Middle frontal gyrus (tissue), 1 donor: ENCODE measurements at regions not wholly inside any gene's neighbourhood (a gene's known extent, or its start where the extent isn't known, plus 50 kb on each side); places are given as distances from the start of the nearest gene placed in this dataset.
"Not testable (repeated sequence)": the region's sequence is repeated elsewhere in the genome, so short reads cannot be mapped to it uniquely, and the experiment has no call there.

Experiments
- DNase-seq: peaks from one replicate; pipeline ENCODE4 v3.0.0-alpha.2; 2015; ENCODE audit warnings: low spot score; ENCODE audit errors: extremely low spot score

DNA sequence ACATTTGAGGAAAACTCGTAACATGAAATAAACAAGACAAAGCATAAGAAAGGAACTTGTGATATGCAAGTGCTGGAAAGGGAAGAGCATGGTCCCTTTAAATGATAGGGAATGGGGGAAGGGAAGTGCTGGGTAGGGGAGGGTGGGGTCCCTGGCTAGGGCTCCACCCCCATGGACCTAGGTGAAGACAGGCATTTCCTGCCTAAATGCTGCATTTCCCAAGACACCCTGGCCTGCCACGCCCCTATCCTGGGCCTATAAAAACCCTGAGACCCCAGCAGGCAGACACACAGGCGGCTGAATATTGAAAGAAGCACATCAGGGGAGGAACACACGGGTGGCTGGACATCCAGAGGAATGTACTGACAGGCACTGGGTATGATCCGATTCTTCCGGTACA, 499.9 kb downstream of the ZEB2 start:
- DNase-seq, result no peak

DNA sequence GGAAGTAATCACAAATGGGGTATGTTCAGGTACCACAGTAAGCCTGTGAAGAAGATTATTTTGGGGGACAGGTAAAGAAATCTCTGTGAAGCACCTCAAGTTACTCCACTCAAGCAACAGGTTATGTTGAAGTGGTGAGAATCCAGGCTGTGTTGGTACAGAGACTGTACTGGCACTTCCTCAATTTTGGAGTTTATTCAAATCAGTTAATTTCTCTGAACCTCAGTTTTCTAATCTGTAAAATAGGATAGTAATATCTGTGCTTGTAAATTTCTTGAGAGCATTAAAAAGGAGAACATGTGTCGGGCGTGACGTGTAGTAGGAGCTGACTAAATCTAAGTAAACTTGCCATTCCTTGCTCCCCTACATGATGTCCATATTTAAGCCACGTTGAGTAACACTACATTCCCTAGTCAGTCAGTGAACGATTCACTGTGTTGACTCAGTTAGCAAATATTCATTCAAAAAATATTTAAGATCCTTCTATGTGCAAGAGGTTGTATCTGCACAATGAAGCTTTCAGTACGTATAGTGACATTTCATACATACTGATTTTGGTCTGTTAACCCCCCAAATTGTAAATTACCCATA, 504.2 kb downstream of the ZEB2 start:
- DNase-seq, result no peak

DNA sequence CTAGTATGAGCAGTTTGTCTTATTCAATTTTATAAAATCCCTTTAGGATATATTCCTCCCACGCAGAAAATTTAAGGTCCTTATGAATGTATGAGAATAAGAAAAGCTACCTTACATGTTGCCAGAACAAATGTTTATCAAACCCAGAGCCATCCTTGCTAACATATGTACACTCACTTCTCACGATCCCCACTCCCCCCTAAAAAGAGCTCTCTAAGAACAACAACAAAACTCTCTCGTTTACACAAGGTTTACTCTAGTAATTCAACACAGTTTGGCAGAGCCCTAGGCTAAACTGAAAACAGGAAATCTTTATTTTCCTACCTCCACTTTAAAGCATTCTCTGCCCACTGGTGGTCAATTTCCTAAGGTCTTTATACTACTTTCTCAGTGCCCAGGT, 504.9 kb downstream of the ZEB2 start:
- DNase-seq, result no peak

DNA sequence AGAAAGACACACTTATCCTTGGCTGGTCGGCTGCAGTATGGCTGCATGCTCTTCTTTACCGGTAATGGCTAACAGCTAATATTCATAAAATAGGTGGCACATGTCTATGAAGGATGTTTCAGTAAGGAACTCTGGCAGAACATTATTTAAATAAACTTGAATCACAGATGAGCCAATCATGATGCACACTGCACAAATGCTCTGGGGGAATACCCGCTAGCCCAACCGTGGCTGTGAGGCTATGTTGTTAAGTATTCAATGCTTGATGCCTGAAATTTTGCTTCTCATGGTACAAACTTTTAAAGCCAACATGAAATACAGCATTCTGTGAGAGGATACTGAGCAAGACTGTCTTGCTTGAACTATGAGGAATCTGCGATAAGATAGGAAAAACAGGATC, 505.8 kb downstream of the ZEB2 start:
- DNase-seq, result no peak

DNA sequence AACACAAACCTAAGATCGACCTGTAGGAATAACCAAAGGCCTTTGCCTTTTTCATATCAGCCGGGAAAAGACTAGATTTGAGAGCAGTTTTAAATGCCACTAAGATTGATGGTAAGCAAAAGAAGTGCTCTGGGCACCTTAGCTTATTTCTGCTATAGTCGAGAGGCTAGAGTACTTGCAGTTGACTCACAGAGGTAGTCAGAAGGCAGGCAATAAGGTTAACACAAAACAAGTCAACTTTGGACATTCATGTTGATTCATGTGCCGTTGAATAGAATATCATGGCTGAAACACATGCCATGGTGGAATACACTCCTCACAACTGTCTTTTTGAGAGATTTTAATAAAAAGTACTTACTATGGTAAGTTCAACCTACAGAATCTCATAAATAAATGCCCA, 507.6 kb downstream of the ZEB2 start:
- no peak for DNase-seq

DNA sequence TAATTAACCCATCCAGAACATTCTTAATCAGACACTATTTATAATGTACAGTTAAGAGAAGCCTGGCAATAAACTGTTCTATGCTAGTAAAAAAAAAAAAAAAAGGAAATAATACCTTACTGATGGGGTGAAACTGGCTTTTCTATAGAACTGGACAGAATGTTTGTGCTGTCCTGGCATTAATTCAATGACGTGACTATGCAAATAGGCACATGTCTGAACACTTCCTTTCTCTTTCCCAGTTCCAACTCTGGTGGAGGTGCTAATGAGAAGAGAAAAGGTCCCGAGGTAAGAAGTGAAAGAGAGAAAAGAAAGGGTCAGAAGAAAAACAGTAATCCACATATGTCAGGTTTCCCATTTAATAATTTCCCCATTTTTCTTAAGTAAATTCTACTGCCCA, 508.4 kb downstream of the ZEB2 start:
- DNase-seq, result no peak

DNA sequence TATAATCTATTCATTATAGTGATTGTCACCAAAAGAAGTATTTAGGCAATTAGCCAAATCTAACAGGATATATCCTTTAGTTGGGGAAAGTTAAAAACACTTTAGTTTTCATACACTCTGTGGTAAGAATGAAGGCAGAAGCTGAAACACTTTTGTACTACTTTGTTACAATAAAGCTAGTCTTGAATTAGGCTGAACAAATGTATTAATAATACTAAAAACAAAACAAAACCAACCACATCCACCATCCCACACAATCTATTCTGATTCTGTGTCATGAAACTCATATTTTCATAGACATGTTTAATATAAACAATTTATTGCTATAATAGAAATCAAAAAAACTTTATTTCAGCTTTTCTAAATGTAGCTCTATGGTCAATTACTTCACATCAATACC, 508.8 kb downstream of the ZEB2 start:
- DNase-seq, result no peak

DNA sequence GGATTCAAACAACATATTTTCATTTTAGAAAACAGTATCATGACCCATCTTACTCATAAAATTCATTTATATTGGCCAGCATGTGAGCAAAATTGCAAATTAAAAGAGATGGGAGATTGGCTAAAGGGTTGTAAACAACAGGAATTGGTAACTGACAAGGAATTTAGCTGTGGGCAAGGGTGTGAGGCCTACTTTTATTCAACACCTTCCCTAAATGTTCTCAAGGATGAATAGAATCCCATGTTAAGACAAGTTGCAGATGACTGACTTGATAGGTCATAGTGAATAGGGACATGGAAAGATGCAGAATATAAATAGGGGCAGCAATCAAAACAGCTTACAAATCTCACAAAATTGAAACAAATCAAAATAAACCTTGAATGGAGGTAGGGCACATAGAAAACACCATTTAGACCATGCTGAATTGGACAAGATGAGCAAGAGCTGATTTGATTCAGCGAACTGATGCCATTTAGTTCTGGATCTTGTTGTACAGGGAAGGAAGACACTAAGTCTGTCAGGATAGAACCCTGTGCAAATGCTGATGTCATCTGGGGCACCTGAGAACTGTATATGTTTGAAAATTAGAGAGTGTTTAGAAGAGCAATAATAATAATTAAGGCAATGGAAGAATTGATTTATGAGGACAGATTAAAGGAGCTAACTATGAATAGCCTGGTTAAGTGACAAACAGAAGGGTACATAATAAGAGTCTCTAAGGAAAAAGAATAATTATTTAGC, 509.7 kb downstream of the ZEB2 start:
- DNase-seq, result no peak

DNA sequence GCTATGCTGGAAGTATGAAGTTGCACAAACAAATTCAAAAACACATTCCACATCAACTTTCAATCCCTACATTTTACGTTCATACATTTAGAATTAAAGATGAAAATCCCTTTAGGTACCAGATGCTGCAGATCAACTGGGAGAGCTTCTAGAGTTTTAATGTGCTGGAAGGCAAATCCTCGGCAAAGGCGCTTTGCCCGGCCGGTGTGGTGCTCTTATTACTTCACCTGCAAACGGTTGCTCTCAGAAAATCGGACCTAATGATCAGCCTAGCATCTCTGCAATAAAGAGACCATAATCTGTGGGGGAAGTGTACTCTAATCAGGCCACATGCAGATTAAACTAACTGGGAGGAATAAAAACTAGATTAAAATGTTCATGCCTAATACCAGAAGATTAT, 513.8 kb downstream of the ZEB2 start:
- DNase-seq, result no peak

DNA sequence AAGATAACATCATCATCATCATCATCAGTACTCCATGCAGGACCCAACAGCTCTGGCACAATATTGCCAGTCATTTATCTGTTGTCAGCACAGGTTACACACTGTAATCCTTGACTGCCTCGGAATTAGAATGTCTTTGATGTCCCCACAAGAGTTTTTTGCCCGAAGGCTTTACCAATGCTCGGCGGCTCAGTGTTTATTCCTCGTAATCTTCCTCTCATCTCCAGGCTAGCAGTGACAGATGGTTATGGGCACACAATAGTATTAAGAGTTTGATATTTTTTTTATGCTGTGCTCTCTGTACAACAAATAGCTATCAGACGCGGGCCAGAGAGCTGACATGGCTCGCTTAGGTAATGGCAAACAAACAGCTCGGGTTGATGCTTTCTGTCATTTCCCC, 515.2 kb downstream of the ZEB2 start:
- DNase-seq, result no peak

DNA sequence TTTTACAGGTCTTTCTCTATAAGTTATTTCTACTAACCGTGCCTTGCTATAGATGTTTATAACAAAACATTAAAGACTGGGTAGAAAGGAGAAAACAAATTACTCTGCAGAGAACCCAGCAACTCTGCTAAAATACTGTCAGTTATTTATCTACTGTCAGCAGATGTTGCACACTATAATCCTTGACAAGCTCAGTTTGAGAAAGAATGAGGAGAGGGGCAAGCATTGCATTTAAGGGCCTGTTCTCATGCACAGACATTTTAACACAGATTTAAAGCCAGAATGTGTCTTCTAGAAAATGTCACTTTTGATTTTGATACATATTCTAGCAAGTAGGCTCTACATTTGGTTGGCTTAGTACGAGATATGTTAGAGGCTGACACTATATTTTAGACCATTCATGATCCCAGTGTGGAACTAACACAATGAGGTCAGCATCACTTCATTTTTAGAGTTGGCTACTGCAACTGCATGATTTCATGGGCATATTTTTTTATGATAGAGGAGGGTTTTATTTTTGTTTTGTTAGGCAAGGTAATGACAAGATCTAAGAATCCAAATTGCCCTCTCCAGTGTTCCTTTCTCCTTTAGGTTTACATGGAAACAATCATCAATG, 516.4 kb downstream of the ZEB2 start:
- no peak for DNase-seq

DNA sequence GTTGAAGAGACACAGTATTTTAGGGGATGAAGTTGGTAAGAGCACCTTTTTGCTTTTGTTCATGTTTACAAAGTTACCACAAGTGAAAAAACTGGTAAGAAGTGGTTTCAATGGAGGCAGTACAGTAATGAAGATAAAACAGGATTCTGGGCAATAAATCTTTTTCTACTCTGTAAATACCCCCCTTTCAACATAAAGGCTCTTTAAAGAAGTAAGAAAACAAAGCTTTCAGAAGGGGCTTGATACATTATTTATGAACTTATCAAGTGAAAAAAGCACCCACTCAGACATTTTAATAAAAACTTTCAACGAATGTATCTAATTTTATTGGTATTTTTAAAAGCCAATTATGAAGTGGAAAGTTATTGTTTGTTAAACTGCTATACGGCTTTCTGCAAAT, 522.9 kb downstream of the ZEB2 start:
- no peak for DNase-seq

DNA sequence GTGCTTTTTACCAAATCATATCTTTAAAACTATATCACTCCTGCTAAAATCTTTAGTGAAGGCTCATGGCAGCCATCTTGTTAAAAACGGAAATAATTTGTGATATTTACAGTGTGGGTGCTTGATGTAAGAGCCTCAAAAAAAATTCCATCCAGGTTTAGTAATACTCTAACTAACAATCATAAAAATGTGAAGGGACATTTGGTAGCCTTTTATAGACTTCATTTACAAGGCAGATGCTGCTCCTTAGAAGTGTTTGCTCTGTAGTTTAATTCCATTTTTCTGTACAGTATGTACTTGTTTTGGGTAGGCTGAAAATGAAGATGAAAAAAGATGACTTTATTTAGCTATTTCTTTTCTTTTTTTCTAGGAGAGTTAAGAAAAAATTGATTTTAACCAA, 525.0 kb downstream of the ZEB2 start:
- no peak for DNase-seq

DNA sequence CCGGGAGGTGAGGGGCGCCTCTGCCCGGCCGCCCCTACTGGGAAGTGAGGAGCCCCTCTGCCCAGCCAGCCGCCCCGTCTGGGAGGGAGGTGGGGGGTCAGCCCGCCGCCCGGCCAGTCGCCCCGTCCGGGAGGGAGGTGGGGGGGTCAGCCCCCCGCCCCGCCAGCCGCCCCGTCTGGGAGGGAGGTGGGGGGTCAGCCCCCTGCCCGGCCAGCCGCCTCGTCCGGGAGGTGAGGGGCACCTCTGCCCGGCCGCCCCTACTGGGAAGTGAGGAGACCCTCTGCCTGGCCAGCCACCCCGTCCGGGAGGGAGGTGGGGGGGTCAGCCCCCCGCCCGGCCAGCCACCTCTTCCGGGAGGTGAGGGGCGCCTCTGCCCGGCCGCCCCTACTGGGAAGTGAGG, 528.3 kb downstream of the ZEB2 start:
- not testable (repeated sequence) for DNase-seq

DNA sequence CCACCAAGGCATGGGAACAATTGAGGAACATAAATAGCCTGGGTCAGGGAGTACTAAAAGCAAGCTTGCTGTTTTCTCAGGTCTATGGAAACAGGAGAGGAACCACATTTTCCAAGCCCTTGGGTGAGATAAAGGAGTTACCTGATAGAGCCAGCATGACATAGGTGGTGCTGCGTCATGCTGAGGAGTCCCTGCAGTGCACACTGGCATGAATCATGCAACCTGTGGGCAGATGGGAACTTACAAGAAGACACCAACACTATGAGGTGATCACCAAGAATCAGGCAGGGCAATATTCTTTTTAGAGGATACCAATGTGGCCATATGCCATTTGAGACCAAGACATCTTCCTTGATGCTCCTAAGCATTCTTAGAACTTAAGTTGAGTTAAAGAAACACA, 531.8 kb downstream of the ZEB2 start:
- DNase-seq, result no peak

DNA sequence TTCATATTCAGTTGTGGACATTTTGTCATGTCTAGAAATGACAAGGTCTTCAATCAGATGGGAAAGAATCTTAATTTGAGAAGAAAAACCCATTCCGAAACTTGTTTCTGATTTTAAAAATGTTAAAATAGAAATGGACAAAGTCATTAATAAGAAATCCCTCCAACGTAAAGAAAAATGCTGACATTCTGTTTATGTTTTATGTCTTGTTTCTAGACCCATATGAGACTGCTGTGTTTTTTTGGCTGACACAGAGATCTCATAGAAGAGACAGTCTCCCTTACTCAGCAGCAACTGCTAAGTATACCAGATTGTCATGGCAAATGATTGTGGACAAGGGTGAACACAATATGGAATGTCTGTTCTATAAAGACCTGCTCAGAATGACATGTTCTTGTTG, 538.5 kb downstream of the ZEB2 start:
- no peak for DNase-seq

DNA sequence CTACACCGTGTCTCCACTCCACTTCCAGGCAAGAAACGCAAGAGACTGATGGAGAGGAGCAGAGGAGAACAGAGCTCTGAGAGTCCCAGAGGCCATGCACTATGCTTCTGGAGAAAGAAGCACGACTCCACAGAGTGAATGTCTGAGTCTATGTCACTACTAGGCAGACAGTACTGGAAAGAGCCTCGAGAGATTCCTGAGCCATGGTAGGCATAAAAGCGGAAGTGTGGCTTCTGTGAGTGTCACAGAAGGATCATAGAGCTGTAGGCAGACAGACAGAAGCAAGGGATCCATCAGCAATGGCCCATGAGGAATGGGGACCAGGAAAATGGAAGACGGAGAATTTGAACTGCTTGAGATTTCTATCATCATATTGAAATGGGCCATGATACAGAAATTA, 542.6 kb downstream of the ZEB2 start:
- no peak for DNase-seq

DNA sequence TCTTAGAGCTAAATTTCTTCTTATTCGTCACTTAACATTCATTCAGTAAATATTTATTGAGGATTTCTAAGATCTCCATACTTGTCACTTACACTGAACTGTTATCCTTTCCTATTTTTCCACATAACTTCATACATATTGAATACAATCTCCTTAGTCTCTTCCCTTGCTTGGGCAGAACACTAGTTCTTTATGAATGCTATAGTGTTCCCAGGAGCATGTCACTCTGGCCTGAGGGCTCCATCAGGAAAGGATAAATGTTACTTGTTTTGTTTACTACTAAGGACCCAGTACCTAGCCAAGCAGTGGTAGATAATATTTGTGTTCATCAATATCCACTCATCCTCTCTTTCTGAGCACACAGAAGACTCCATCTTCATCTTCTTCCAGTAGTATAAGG, 544.7 kb downstream of the ZEB2 start:
- DNase-seq, result no peak

DNA sequence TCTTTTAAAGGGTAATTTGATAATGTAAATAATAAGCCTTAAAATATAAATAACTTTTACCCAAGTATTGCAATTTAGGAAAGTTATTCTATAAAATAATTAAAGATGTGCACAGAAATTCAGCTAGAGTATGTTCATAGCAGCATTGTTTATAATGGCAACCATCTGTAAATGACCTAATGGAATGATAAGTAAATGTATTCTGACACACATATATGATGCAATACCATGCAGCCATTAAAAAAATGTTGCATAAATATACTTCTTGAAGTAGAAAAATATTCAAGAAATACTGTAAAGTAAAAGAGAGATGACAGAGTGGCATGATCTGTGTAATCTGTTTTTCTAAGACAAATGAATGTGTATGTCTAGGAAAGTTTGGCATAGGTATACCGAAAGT, 545.7 kb downstream of the ZEB2 start:
- no peak for DNase-seq

DNA sequence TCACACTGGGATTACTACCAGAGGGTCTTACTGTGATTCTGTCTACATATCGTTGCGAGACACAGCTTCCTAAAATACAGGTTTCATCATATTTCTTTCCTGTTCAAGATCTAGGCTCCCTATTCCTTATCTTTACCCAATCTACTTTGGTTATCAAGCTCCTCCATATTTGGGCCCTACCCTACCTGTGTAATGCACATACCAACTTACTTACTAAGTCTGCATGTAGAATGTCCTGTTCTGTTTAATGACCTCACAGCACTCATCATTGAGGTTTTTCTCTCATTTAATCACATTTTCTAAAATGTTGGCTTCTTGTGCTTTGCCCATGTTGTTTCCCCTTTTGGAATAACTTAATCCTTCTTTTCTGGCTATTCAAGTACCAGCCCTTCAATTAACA, 551.1 kb downstream of the ZEB2 start:
- DNase-seq, result no peak

DNA sequence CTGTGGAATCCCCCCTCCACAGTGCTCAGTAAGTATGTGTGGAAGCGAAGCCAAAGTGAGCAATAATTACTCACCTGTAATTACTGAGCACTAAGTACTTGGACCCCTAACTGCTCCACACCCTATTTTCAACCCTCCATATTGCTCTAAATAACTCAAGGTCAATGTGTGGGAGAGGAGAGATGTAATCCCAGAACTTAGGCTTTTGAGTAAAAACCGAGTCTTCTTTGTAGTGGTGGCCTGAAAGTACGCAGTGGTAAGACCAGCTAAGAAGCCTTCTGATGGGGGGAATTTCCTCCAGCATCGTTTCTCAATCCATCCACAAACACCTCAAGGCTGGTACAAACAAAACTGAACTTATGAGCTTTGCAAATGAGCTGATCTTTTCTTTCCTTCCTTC, 551.6 kb downstream of the ZEB2 start:
- no peak for DNase-seq

DNA sequence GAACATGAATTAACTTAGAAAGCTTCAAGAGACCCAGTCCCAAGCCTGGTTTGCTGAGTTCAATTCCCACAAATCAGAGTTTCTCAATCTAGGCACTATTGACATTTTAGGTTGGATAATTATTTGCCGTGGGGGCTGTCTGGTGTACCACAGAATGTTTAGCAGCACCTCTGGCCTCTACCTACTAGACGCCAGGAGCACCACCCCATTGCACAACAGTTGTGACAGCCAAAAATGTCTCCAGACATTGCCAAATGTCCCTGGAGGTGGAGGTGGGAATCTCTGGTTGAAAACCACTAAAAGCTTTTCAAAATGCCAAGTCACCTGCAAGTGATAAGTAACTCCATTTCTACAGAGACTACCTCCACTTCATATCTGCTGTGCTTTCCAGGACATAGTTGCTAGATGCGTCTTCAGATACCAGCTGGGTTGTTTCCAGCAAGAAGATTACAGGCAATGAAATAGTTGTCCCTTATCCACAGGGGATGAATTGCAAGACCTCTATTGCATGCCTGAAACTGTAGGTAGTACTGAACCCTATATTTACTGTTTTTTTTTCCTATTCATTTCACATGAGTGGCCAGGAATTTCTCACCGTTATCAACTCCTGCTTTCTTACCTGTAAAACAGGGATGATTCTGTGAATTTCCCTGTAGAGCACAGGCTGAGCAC, 554.3 kb downstream of the ZEB2 start:
- DNase-seq, result no peak

DNA sequence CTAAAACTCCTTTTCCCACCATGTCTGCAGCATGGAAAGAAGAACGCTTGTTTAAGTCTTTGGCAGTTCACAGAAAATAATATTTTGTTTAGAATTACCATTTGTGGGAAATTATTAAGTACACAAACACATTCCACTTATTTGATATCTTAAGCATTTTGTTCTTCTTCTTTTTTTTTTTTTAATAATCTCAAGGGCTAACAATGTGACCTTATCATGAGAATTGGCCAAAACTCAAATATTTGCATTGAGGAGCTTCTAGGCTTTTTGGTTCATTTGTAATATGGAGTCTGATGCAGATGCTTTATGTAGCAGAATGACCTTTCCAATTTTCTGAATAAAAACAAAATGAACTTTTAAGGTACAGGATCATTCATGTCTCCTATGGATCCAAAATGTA, 555.0 kb downstream of the ZEB2 start:
- DNase-seq, result no peak
